SJSA1 (cell line): ENCODE measurements at regions not wholly inside any gene's neighbourhood (a gene's known extent, or its start where the extent isn't known, plus 50 kb on each side); places are given as distances from the start of the nearest gene placed in this dataset.

ENCODE experiments used
- DNase-seq, 2 experiments: peaks; one replicate each; pipeline ENCODE4 v3.0.0-alpha.2; 2015 to 2020; ENCODE audit warnings: low spot score in 2 of 2, low read depth in 1 of 2
- H3K27ac ChIP-seq: fragments of 250-450 bp; sonication (Bioruptor Pico); 2 replicates; pipeline ENCODE4 v1.5.1; 2020; ENCODE audit warnings: mild to moderate bottlenecking, moderate library complexity
- H3K27me3 ChIP-seq: fragments of 250-450 bp; sonication (Bioruptor Pico); replicated peaks from 2 replicates; pipeline ENCODE4 v1.5.1; 2020; ENCODE audit warnings: mild to moderate bottlenecking, moderate library complexity
- H3K36me3 ChIP-seq: fragments of 250-450 bp; sonication (Bioruptor Pico); 2 replicates; pipeline ENCODE4 v1.5.1; 2020; ENCODE audit warnings: mild to moderate bottlenecking
- H3K4me1 ChIP-seq: fragments of 250-450 bp; sonication (Bioruptor Pico); replicated peaks from 2 replicates; pipeline ENCODE4 v1.6.1; 2021; ENCODE audit warnings: mild to moderate bottlenecking
- H3K4me3 ChIP-seq: fragments of 250-450 bp; sonication (Bioruptor Pico); 2 replicates; pipeline ENCODE4 v1.5.1; 2020; ENCODE audit warnings: mild to moderate bottlenecking
- H3K9me3 ChIP-seq: fragments of 250-450 bp; sonication (Bioruptor Pico); replicated peaks from 2 replicates; pipeline ENCODE4 v1.5.1; 2020; ENCODE audit warnings: mild to moderate bottlenecking

DNA sequence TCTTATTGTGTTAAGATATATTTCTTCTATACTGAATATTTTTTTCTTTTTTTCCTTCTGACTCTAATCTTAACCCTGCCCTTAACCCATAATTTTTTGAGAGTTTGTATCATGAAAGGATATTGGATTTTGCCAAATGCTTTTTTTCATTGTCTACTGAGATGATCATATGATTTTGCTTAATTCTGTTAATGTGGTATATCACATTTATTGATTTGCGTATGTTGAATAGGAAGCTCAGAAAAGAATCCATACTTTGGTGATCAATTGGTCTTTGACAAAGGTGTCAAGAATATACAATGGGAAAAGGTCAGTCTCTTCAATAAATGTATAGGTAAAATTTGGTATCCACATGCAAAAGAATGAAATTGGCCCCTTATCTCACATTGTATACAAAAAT lies 588.8 kb upstream of the ADGRB3 start:
- H3K4me3 ChIP-seq = no peak overlapping the region
- H3K4me1 ChIP-seq = no peaks in the 10 kb centered on the region
- H3K9me3 ChIP-seq = 0 out of 2 replicates have a peak, but pooled peaks cover 2% of the 10 kb centered on the region
- no peaks in the 10 kb centered on the region for H3K36me3 ChIP-seq
- H3K27ac ChIP-seq = no peak overlapping the region
- H3K27me3 ChIP-seq = no peaks in the 10 kb centered on the region
- DNase-seq = no peak

- H3K4me3 ChIP-seq = no peak overlapping the region
- no peaks in the 10 kb centered on the region for H3K4me1 ChIP-seq
- no peak overlapping the region for H3K27ac ChIP-seq
- no peak for DNase-seq
- H3K27me3 ChIP-seq = no peaks in the 10 kb centered on the region
- H3K36me3 ChIP-seq = no peaks in the 10 kb centered on the region
- 0 out of 2 replicates have a peak, but pooled peaks cover 2% of the 10 kb centered on the region for H3K9me3 ChIP-seq
Observed at GRCh38 chr6:68045193-68045592, 589.9 kb upstream of the ADGRB3 start.

DNA sequence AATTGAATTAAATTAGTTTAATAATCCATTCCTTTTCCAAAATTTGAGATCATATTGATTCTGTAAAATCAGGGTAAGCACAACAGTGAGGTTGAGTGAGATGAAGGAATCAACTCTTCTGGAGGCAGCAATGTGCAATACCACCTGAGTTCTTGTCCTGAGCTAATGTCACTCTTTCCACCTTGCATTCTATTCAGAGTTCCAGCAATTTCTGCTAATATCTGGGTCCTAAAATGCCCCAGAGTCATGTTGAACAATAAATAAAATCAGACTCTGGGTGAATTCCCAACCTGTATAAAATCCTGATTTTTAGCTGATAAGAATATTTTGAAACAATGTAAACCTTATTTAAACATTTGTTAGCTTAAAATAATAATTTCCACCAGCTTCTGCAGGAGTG lies 590.8 kb upstream of the ADGRB3 start:
- no peak for DNase-seq
- H3K4me1 ChIP-seq = no peaks in the 10 kb centered on the region
- no peaks in the 10 kb centered on the region for H3K27me3 ChIP-seq
- no peaks in the 10 kb centered on the region for H3K36me3 ChIP-seq
- no peak overlapping the region for H3K27ac ChIP-seq
- H3K4me3 ChIP-seq = no peak overlapping the region
- 0 out of 2 replicates have a peak, but pooled peaks cover 2% of the 10 kb centered on the region for H3K9me3 ChIP-seq

DNA sequence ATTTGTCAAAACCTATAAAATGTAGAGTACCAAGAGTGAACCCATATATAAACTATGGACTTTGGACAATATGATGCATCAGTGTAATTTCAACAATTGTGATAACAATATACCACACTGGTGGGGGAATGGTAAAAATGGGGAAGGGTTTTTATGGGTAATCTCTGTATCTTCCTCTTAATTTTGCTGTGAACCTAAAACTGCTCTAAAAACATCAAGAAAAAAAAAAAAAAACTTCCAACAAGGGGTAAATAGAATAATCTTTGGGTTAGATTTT lies 592.0 kb upstream of the ADGRB3 start:
- Histone ChIP-seq H3K4me1 (no peaks in the 10 kb centered on the region), H3K9me3 (0 out of 2 replicates have a peak, but pooled peaks cover 2% of the 10 kb centered on the region), H3K4me3 (no peak overlapping the region), H3K27me3 (no peaks in the 10 kb centered on the region), H3K27ac (no peak overlapping the region), H3K36me3 (no peaks in the 10 kb centered on the region)
- no peak for DNase-seq

DNA sequence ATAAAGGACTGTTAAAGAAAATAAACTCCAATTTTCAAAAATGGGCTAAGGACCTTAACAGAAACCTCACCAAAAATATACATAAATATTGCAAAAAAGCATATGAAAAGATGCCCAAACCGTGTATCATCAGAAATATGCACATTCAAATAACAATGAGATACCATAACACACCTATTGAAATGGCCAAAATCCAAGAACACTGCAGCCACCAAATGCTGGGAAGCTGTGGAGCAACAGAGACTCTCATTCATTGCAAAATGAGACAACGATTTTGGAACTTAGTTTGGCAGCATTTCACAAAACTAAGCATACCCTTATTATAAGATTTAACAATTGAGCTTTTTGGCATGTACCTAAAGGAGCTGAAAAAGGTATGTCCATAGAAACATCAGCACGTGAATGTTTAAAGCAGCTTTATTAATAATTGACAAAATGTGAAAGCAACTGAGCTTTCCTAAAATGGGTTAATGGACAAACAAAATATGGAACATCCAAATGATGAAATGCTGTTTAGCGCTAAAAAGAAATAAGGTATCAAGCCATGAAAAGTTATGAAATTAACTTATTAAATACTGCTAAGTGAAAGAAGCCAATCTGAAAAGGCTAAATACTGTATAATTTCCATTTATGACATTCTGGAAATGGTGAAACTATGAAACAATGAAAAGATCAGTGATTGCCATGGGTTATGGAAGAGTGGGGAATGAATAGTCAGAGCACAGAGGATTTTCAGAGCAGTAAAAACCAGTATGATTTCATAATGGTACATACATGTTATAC lies 592.6 kb upstream of the ADGRB3 start:
- Histone ChIP-seq H3K9me3 (peaks cover 2% of the 10 kb centered on the region; the same call in 1 of the 2 replicates), H3K4me1 (no peaks in the 10 kb centered on the region), H3K4me3 (no peak overlapping the region), H3K27me3 (no peaks in the 10 kb centered on the region), H3K36me3 (no peaks in the 10 kb centered on the region), H3K27ac (no peak overlapping the region)
- DNase-seq = no peak

- DNase-seq = no peak
- H3K4me1 ChIP-seq = no peaks in the 10 kb centered on the region
- H3K27me3 ChIP-seq = no peaks in the 10 kb centered on the region
- no peak overlapping the region for H3K4me3 ChIP-seq
- H3K9me3 ChIP-seq = no peaks in the 10 kb centered on the region; the same call in 1 of the 2 replicates
- no peaks in the 10 kb centered on the region for H3K36me3 ChIP-seq
- no peak overlapping the region for H3K27ac ChIP-seq
Observed at GRCh38 chr6:68040780-68041179, 594.3 kb upstream of the ADGRB3 start.

DNA sequence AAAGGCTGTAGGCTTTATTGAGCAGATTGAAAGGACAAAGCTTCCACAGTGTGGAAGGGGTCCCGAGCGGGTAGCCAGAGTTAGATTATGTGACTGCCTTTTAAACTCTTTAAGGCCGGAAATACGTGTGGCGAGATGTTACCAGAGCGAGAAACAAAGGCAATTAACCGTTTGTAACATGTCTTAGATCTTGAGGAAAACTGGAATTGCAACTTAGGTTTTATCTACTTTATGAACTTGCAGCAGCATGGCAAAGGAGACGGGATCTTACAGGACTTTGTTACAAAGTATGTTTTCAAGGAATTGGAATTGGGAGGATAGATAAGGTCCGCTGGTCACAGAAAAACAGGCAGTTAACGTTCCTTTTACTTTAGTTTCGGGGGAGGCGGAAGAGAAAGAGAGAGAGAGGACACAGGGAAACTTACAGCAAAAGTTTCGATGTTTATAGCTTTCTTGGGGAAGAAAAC lies 594.7 kb upstream of the ADGRB3 start:
- Histone ChIP-seq H3K4me1 (no peaks in the 10 kb centered on the region), H3K27ac (no peak overlapping the region), H3K9me3 (no peaks in the 10 kb centered on the region; the same call in 1 of the 2 replicates), H3K36me3 (no peaks in the 10 kb centered on the region), H3K27me3 (no peaks in the 10 kb centered on the region), H3K4me3 (no peak overlapping the region)
- DNase-seq = no peak

DNA sequence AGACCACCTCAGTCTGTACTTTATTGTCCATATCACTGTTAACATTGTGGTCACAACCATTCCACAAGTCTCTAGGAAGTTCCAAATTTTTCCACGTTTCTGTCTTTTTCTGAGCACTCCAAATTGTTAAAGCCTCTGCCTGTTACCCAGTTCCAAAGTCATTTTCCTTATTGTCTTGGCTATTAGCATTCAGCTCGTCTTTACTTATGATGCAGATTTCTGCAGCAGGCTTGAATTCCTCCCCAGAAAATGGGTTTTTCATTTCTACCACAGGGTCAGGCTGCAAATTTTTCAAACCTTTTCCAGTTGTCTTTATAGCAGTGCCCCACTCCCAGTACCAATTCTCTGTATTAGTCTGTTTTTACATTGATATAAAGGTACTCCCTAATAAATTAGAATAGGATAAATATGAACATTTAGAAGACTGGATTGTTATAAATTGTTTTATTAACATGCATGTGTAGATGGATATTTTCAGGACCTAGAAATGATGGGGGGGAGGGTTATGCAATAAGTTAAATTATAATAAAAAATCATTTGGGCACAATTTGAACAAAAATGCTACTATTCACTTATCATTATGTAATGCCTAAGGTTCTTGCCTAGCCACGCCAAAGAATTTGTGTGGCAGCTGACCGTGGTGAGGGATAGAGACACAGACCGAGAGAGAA lies 595.3 kb upstream of the ADGRB3 start:
- no peaks in the 10 kb centered on the region; the same call in 1 of the 2 replicates for H3K9me3 ChIP-seq
- no peaks in the 10 kb centered on the region for H3K4me1 ChIP-seq
- H3K36me3 ChIP-seq = no peaks in the 10 kb centered on the region
- no peaks in the 10 kb centered on the region for H3K27me3 ChIP-seq
- no peak overlapping the region for H3K27ac ChIP-seq
- H3K4me3 ChIP-seq = no peak overlapping the region
- no peak for DNase-seq

DNA sequence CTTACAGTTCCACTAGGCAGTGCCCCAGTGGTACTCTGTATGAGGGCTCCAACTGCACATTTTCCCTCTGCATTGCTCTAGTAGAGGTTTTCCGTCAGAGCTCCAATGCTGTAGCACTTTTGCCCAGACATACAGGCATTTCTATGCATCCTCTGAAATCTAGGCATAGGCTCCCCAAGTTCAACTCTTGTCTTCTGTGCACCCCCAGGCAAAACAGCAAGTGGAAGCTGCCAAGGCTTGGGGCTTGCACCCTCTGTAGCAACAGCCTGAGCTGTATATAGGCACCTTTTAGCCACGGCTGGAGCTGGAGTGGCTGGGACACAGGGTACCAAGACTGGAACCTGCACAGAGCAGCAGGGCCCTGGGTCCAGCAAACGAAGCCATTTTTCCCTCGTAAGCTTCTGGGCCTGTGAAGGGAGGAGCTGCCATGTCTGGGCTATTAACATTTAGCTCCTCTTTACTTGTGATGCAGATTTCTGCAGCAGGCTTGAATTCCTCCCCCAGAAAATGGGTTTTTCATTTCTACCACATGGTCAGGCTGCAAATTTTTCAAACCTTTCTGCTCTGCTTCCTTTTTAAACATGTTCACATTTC lies 596.2 kb upstream of the ADGRB3 start:
- DNase-seq = no peak
- Histone ChIP-seq H3K9me3 (no peaks in the 10 kb centered on the region; the same call in 1 of the 2 replicates), H3K27ac (no peak overlapping the region), H3K4me1 (no peaks in the 10 kb centered on the region), H3K36me3 (no peaks in the 10 kb centered on the region), H3K27me3 (no peaks in the 10 kb centered on the region), H3K4me3 (no peak overlapping the region)

GRCh38 chr6:68032217-68032616 lies 602.9 kb upstream of the ADGRB3 start:
- H3K4me1 ChIP-seq = no peaks in the 10 kb centered on the region
- no peaks in the 10 kb centered on the region for H3K27me3 ChIP-seq
- no peak overlapping the region for H3K27ac ChIP-seq
- H3K4me3 ChIP-seq = no peak overlapping the region
- no peak for DNase-seq
- no peaks in the 10 kb centered on the region for H3K36me3 ChIP-seq
- H3K9me3 ChIP-seq = peaks cover 4% of the 10 kb centered on the region

- Histone ChIP-seq H3K36me3 (no peaks in the 10 kb centered on the region), H3K4me3 (no peak overlapping the region)
- DNase-seq = no peak
Observed at GRCh38 chr6:68031054-68031453, 604.0 kb upstream of the ADGRB3 start.

GRCh38 chr6:68026483-68026882 lies 608.6 kb upstream of the ADGRB3 start:
- Histone ChIP-seq H3K27ac (no peak overlapping the region), H3K36me3 (no peaks in the 10 kb centered on the region), H3K4me1 (no peaks in the 10 kb centered on the region), H3K27me3 (no peaks in the 10 kb centered on the region), H3K4me3 (no peak overlapping the region), H3K9me3 (peaks cover 4% of the 10 kb centered on the region)
- no peak for DNase-seq

More at GRCh38 chr6:68031054-68031453, 604.0 kb upstream of the ADGRB3 start:
- H3K27ac ChIP-seq = no peak overlapping the region
- H3K9me3 ChIP-seq = peaks cover 4% of the 10 kb centered on the region
- H3K27me3 ChIP-seq = no peaks in the 10 kb centered on the region
- no peaks in the 10 kb centered on the region for H3K4me1 ChIP-seq

DNA sequence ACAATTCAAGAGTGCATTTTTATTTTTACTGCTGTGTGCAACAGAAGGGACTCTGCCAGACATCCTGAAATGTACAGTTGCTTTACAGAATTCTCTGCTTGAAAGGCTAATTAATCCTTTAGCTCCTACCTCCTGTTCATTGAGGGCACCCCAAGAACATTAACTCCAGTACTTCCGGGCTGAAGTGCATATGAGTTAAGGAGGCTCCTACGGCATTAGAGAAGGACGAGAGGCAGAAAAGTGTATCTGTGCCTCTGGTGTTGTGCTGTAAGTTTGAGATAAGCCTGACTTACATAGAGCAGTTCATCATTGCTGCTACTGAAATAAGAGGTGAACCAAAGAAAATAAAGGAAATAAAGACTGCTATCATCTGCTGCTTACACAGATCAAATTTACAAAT lies 609.3 kb upstream of the ADGRB3 start:
- Histone ChIP-seq H3K27me3 (no peaks in the 10 kb centered on the region), H3K9me3 (peaks cover 4% of the 10 kb centered on the region), H3K4me1 (no peaks in the 10 kb centered on the region), H3K4me3 (no peak overlapping the region), H3K36me3 (no peaks in the 10 kb centered on the region), H3K27ac (no peak overlapping the region)
- DNase-seq = no peak
